ENCODE measurements at regions not wholly inside any gene's neighbourhood (a gene's known extent, or its start where the extent isn't known, plus 50 kb on each side); places are given as distances from the start of the nearest gene placed in this dataset.

DNA sequence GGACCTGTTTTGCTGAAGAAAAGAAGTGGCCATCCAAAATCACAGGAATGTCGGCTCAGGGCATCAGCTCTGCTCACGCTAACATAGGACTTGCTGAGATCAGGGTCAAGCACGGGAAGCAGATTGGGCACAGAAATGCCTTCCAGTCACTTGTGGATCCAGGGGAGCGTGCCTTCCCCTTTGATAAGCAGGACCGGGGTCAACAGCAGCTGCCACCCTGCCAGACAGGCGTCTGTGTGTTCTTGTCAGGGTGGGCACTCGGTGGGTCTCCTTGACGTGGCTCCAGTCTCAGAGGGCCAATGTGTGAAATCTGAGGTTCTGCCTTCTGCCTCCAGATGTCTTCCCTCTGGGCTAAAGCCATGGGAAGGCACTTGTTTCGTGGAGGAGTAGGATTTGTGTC, 313.7 kb upstream of the IRX4 start:
- H3K27me3 ChIP-seq (ENCODE audit: insufficient read depth, low read depth) = no peaks in the 10 kb centered on the region

DNA sequence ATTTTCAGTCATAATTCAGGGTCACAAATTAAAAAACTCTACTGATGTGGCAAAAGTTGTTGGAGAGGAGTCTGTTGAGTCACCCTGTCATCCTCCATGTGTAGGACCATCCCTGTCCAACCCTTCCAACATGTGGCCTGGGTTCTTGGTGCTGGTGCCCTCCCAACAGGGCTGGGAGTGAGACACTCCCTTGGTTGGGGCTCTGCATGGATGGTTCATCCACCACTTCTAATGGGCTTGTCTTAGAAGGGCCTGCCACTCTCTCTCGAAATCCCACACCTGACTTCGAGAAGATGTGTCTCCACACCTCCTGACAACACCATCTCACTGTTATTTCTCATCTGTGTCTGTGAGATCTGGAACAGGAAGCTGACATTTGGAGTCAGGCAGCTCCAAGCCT, 312.2 kb upstream of the IRX4 start:
- H3K4me1 ChIP-seq (ENCODE audit: low read depth, poor library complexity, severe bottlenecking) = no peaks in the 10 kb centered on the region
- no peak overlapping the region for H3K4me2 ChIP-seq
- H3K9ac ChIP-seq = no peak overlapping the region
- H3K4me3 ChIP-seq (IDR thresholded peaks at IDR 0.05; ENCODE audit: insufficient read depth, low read depth, low read length) = no peak overlapping the region
- no peaks in the 10 kb centered on the region for H3K36me3 ChIP-seq (ENCODE audit: insufficient read depth)
- H4K20me1 ChIP-seq (ENCODE audit: insufficient read depth) = no peaks in the 10 kb centered on the region
- no peak overlapping the region for H3K27ac ChIP-seq
- no peak for TF ChIP-seq CTCF (conservative IDR thresholded peaks at IDR 0.05; ENCODE audit: low read depth, low read length)
- no peak overlapping the region for H2AFZ ChIP-seq (ENCODE audit: low read depth)
- no peaks in the 10 kb centered on the region for H3K79me2 ChIP-seq (ENCODE audit: insufficient read depth, low read depth)
- no peaks in the 10 kb centered on the region for H3K27me3 ChIP-seq (ENCODE audit: insufficient read depth, low read depth)

More for the DNA sequence above, 313.7 kb upstream of the IRX4 start:
- no peak overlapping the region for H3K27ac ChIP-seq
- H3K79me2 ChIP-seq (ENCODE audit: insufficient read depth, low read depth) = no peaks in the 10 kb centered on the region
- no peak overlapping the region for H3K4me2 ChIP-seq
- no peak overlapping the region for H3K9ac ChIP-seq
- H4K20me1 ChIP-seq (ENCODE audit: insufficient read depth) = no peaks in the 10 kb centered on the region
- no peaks in the 10 kb centered on the region for H3K36me3 ChIP-seq (ENCODE audit: insufficient read depth)
- H3K4me3 ChIP-seq (IDR thresholded peaks at IDR 0.05; ENCODE audit: insufficient read depth, low read depth, low read length) = no peak overlapping the region
- H3K4me1 ChIP-seq (ENCODE audit: low read depth, poor library complexity, severe bottlenecking) = no peaks in the 10 kb centered on the region
- no peak overlapping the region for H2AFZ ChIP-seq (ENCODE audit: low read depth)
- TF ChIP-seq CTCF (conservative IDR thresholded peaks at IDR 0.05; ENCODE audit: low read depth, low read length) = no peak

DNA sequence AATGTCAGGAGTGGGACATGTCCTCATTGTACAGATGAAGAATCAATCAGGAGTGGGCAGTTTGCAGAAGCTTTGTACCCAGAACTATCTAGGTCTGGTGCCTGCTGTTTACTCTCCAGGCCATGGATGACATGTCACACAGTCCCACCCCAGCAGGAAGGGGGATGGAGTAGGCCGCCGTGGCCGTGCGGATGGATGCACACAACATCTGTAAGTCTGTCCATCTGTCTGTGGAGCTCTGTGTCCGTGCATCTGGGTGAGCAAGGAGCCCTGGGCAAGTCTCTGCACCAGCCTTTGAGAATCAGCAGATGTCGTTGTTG, 311.5 kb upstream of the IRX4 start:
- no peak overlapping the region for H3K4me2 ChIP-seq
- H3K27me3 ChIP-seq (ENCODE audit: insufficient read depth, low read depth) = no peaks in the 10 kb centered on the region
- H3K27ac ChIP-seq = no peak overlapping the region
- no peaks in the 10 kb centered on the region for H3K79me2 ChIP-seq (ENCODE audit: insufficient read depth, low read depth)
- no peak for TF ChIP-seq CTCF (conservative IDR thresholded peaks at IDR 0.05; ENCODE audit: low read depth, low read length)
- no peaks in the 10 kb centered on the region for H3K4me1 ChIP-seq (ENCODE audit: low read depth, poor library complexity, severe bottlenecking)
- no peaks in the 10 kb centered on the region for H4K20me1 ChIP-seq (ENCODE audit: insufficient read depth)
- H3K4me3 ChIP-seq (IDR thresholded peaks at IDR 0.05; ENCODE audit: insufficient read depth, low read depth, low read length) = no peak overlapping the region
- H2AFZ ChIP-seq (ENCODE audit: low read depth) = no peak overlapping the region
- no peak overlapping the region for H3K9ac ChIP-seq
- H3K36me3 ChIP-seq (ENCODE audit: insufficient read depth) = no peaks in the 10 kb centered on the region

DNA sequence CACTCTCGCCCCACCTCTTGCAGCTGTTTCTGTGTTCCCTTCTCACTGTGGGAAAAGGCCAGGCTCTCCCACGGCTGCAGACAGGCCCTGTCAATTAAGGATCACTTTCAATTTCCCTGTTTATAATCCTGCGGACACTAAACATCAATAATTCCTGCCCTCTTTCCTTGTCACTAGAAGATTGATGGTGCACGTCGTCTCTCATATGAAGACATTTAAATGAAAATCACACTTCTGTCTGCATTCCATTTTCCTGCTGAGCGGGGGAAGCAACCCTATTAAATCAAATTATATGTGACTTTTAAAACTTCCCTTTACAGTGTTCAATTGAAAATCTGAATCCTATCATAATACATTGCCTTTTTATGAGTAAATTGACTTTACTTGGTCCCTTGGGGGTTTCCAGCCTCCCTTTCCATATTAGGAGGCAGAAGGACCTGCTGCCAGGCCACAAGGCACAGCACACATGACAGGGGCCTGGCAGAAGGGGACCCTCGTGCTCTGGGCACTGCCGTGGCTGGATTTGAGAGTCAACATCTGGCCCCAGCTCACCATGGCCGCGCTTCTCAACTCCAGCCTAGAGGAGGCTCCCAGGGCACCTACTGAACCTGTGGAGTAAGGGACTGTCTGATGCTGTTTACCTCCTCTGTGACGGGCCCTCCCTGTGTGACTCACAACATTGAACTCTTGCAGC, 311.0 kb upstream of the IRX4 start:
- Histone ChIP-seq H3K9ac (no peak overlapping the region), H3K4me1 (ENCODE audit: low read depth, poor library complexity, severe bottlenecking) (no peaks in the 10 kb centered on the region), H3K27me3 (ENCODE audit: insufficient read depth, low read depth) (no peaks in the 10 kb centered on the region), H3K36me3 (ENCODE audit: insufficient read depth) (no peaks in the 10 kb centered on the region), H2AFZ (ENCODE audit: low read depth) (no peak overlapping the region), H3K79me2 (ENCODE audit: insufficient read depth, low read depth) (no peaks in the 10 kb centered on the region), H3K4me3 (IDR thresholded peaks at IDR 0.05; ENCODE audit: insufficient read depth, low read depth, low read length) (no peak overlapping the region), H3K4me2 (no peak overlapping the region), H4K20me1 (ENCODE audit: insufficient read depth) (no peaks in the 10 kb centered on the region), H3K27ac (no peak overlapping the region)
- no peak for TF ChIP-seq CTCF (conservative IDR thresholded peaks at IDR 0.05; ENCODE audit: low read depth, low read length)

All from KMS-11 (cell line).